Transverse colon (tissue), 4 donors: ENCODE measurements at regions not wholly inside any gene's neighbourhood (a gene's known extent, or its start where the extent isn't known, plus 50 kb on each side); places are given as distances from the start of the nearest gene placed in this dataset.

Source experiments
- DNase-seq: peaks from one replicate; pipeline ENCODE4 v3.0.0-alpha.2; 2019
- H3K27ac ChIP-seq, 4 donors: fragments of 200-600 bp; sonication (generic); 2 replicates each; pipeline ENCODE4 v1.5.1; 2016 to 2018; ENCODE audit warnings: inconsistent platforms in 4 of 4
- H3K27me3 ChIP-seq: fragments of 200-600 bp; sonication (generic); 2 replicates; pipeline ENCODE4 v1.5.1; 2017; ENCODE audit warnings: inconsistent platforms
- H3K36me3 ChIP-seq, 4 donors: fragments of 200-600 bp; sonication (generic); 2 replicates each; pipeline ENCODE4 v1.5.1; 2017 to 2019; ENCODE audit warnings: inconsistent platforms in 4 of 4
- H3K4me1 ChIP-seq, 4 donors: fragments of 200-600 bp; sonication (generic); 2 replicates each; pipeline ENCODE4 v1.5.1; 2017 to 2020; ENCODE audit warnings: inconsistent platforms in 4 of 4
- H3K4me3 ChIP-seq, 4 donors: fragments of 200-600 bp; sonication (generic); 1 replicate in 1 of 4; 2 replicates in 3 of 4; pipeline versions ENCODE4 v1.5.1 to v1.6.1; 2017 to 2019; ENCODE audit warnings: inconsistent platforms in 4 of 4
- H3K9me3 ChIP-seq, 2 donors: fragments of 200-600 bp; sonication (generic); 2 replicates each; pipeline ENCODE4 v1.5.1; 2017 to 2019; ENCODE audit warnings: inconsistent platforms in 2 of 2
- CTCF ChIP-seq, 5 experiments: fragments of 200-600 bp in 3 of 5; fragments of 450-650 bp in 2 of 5; sonication (generic) in 3 of 5; IDR thresholded peaks; 1 replicate in 2 of 5; 2 replicates in 3 of 5; pipeline ENCODE4 v1.5.1; 2016 to 2017; ENCODE audit warnings: antibody characterized with exemption in 5 of 5, inconsistent platforms in 3 of 5, mild to moderate bottlenecking in 2 of 5, moderate library complexity in 1 of 5
- EP300 ChIP-seq: sonication (generic); formaldehyde crosslinking; IDR thresholded peaks from one replicate; pipeline ENCODE4 v1.6.1; 2017; ENCODE audit warnings: antibody characterized with exemption, low read depth
- POLR2A ChIP-seq: fragments of 450-650 bp; IDR thresholded peaks from one replicate; pipeline ENCODE4 v1.6.1; 2016; ENCODE audit warnings: antibody characterized with exemption, mild to moderate bottlenecking, moderate library complexity
- POLR2AphosphoS5 ChIP-seq, 3 donors: sonication (generic); formaldehyde crosslinking; IDR thresholded peaks; one replicate each; pipeline ENCODE4 v1.6.1; 2016; ENCODE audit warnings: antibody characterized with exemption in 3 of 3
- WGBS, 2 donors: methylation state at CpG; one replicate each; pipeline ENCODE4 v1.1.5; 2018; ENCODE audit warnings: low coverage in 1 of 2; 5-methylcytosine and 5-hydroxymethylcytosine counted together
- in situ Hi-C, 4 donors: fragments of 200-750 bp; cut with MboI; loops; one replicate each; pipeline versions ENCODE4 v1.15.0 to v1.15.1; 2017; ENCODE audit warnings: low sequenced_read_pairs in 3 of 4, low pct_ligation_motif_present in 1 of 4, low pct_unique_long_range_greater_than_20kb in 1 of 4
- intact Hi-C: fragments of 100-400 bp; cut with DNase I; formaldehyde crosslinking; loops from one replicate; pipeline ENCODE4 v1.15.1; 2023; ENCODE audit warnings: low total_unique reads

GRCh38 chr10:64036321-64036930, 515.2 kb downstream of the REEP3 start:
- intact Hi-C loops (no loop called here), in situ Hi-C loops (no loop called here)
- Histone ChIP-seq H3K9me3 (no peaks in the 10 kb centered on the region), H3K4me1 (peaks cover 0 to 22% (median 4%) of the 10 kb centered on the region in 4 donors), H3K27ac (peak overlapping the region in 2 of 4 donors; percentile 0 to 14), H3K27me3 (no peaks in the 10 kb centered on the region), H3K36me3 (no peaks in the 10 kb centered on the region), H3K4me3 (no peak overlapping the region)
- WGBS, 2 donors, result 49 to 56% methylated on average over 10 of the region's 10 CpGs
- no peak for DNase-seq
- no peak for TF ChIP-seq CTCF (IDR thresholded peaks at IDR 0.05)
- TF ChIP-seq POLR2A, result no peak
- no peak for TF ChIP-seq EP300
- no peak for TF ChIP-seq POLR2AphosphoS5 (IDR thresholded peaks at IDR 0.05)

- DNase-seq, result peak; percentile 20
- no peak for TF ChIP-seq CTCF (IDR thresholded peaks at IDR 0.05)
- TF ChIP-seq EP300, result no peak
- no peak for TF ChIP-seq POLR2A
- no peak for TF ChIP-seq POLR2AphosphoS5 (IDR thresholded peaks at IDR 0.05)
- peak overlapping the region in 2 of 4 donors; percentile 0 to 14 for H3K27ac ChIP-seq
- intact Hi-C loops (no loop called here), in situ Hi-C loops (no loop called here)
- H3K9me3 ChIP-seq, result no peaks in the 10 kb centered on the region
- H3K27me3 ChIP-seq, result no peaks in the 10 kb centered on the region
- peaks cover 0 to 24% (median 4%) of the 10 kb centered on the region in 4 donors for H3K4me1 ChIP-seq
- 20 to 25% methylated on average over 3 to 9 of the region's 9 CpGs for WGBS, 2 donors
- H3K36me3 ChIP-seq, result no peaks in the 10 kb centered on the region
- H3K4me3 ChIP-seq, result no peak overlapping the region
These were observed 516.0 kb downstream of the REEP3 start for GRCh38 chr10:64037071-64037661.

GRCh38 chr10:64038107-64038506, 516.9 kb downstream of the REEP3 start:
- 87% methylated on average over 6 of the region's 6 CpGs; no CpG with 5 or more reads in 1 of the 2 donors for WGBS, 2 donors
- no peak for TF ChIP-seq POLR2A
- no peak for TF ChIP-seq EP300
- no peak for TF ChIP-seq POLR2AphosphoS5 (IDR thresholded peaks at IDR 0.05)
- TF ChIP-seq CTCF (IDR thresholded peaks at IDR 0.05), result no peak
- intact Hi-C loops, result no loop called here

GRCh38 chr10:64039198-64039597, 518.0 kb downstream of the REEP3 start:
- in situ Hi-C loops, result no loop called here
- no peaks in the 10 kb centered on the region for H3K9me3 ChIP-seq
- intact Hi-C loops, result no loop called here
- H3K4me3 ChIP-seq, result no peak overlapping the region
- no peak for DNase-seq
- H3K27ac ChIP-seq, result no peak overlapping the region
- TF ChIP-seq CTCF (IDR thresholded peaks at IDR 0.05), result no peak
- 50 to 66% methylated on average over 6 of the region's 6 CpGs for WGBS, 2 donors
- no peaks in the 10 kb centered on the region for H3K27me3 ChIP-seq
- H3K4me1 ChIP-seq, result peaks cover 0 to 24% (median 4%) of the 10 kb centered on the region in 4 donors
- no peaks in the 10 kb centered on the region for H3K36me3 ChIP-seq

More at GRCh38 chr10:64038107-64038506, 516.9 kb downstream of the REEP3 start:
- H3K36me3 ChIP-seq, result no peaks in the 10 kb centered on the region
- in situ Hi-C loops, result no loop called here
- no peak overlapping the region for H3K4me3 ChIP-seq
- DNase-seq, result no peak
- no peaks in the 10 kb centered on the region for H3K9me3 ChIP-seq
- no peak overlapping the region for H3K27ac ChIP-seq
- no peaks in the 10 kb centered on the region for H3K27me3 ChIP-seq
- peaks cover 0 to 24% (median 4%) of the 10 kb centered on the region in 4 donors for H3K4me1 ChIP-seq
